VCaP (cell line): ENCODE measurements at regions not wholly inside any gene's neighbourhood (a gene's known extent, or its start where the extent isn't known, plus 50 kb on each side); places are given as distances from the start of the nearest gene placed in this dataset.
"Not testable (repeated sequence)": the region's sequence is repeated elsewhere in the genome, so short reads cannot be mapped to it uniquely, and the experiment has no call there.

Experiments
- H3K27ac ChIP-seq: fragments of 450-650 bp; 2 replicates; pipeline ENCODE4 v1.5.1; 2017
- CTCF ChIP-seq: fragments of 450-650 bp; conservative IDR thresholded peaks from 2 replicates; pipeline ENCODE4 v1.5.1; 2017; ENCODE audit warnings: mild to moderate bottlenecking, moderate library complexity

- no peak overlapping the region for H3K27ac ChIP-seq
- no peak for TF ChIP-seq CTCF
Measured at GRCh38 chr5:16304846-16305245, 125.3 kb upstream of the MARCHF11 start.

DNA sequence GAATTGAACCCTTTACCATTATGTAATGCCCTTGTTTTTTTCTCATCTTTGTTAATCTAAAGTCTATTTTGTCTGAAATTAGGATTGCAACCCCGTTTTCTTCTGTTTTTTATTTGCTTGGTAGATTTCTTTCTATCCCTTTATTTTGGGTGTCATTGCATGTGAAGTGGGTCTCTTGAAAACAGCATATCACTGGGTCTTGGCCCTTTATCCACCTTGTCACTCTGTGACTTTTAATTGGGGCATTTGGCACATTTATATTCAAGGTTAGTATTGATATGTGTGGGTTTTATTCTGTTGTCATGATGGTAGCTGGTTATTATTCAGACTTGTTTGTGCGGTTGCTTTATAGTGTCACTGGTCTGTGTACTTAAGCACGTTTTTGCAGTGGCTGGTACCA lies 117.4 kb upstream of the MARCHF11 start:
- H3K27ac ChIP-seq: no peak overlapping the region
- no peak for TF ChIP-seq CTCF

DNA sequence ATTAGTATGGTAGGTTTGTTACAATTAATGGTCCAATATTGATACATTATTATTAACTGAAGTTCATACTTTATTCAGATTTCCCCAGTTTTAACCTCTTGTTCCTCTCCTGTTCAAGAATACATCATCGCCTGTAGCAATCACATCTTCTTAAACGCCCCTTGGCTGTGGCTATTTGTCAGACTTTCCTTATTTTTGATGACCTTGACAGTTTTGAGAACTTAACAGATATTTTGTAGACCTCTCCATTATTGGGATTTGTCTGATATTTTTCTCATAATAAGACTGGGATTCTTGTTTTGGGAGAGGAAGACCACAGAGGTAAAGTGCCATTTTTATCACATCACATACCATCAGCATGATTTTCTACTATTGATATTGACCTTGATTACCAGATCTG lies 112.3 kb upstream of the MARCHF11 start:
- TF ChIP-seq CTCF: no peak

DNA sequence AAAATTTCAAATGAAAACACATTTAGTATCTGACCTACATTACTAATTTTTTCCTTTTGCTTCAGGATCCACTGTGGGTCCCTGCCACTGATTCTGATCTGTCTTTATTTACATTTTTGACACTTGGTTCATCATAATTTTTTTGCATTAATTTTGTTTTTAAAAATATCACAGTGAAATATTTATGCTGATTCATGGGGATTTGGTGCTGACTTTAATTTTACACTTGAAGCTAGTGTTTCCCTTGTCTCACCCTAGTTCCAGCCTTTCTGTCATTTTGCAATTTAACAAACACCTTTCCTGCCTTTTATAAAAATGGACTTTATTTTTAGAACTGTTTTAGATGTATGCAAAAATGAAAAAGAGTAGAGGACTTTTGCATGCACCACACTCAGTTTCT lies 111.9 kb upstream of the MARCHF11 start:
- TF ChIP-seq CTCF: no peak
- no peak overlapping the region for H3K27ac ChIP-seq

More for the DNA sequence above, 112.3 kb upstream of the MARCHF11 start:
- no peak overlapping the region for H3K27ac ChIP-seq

- H3K27ac ChIP-seq: no peak overlapping the region
- no peak for TF ChIP-seq CTCF
Measured at GRCh38 chr5:16283791-16284190, 104.2 kb upstream of the MARCHF11 start.

GRCh38 chr5:16276859-16277258 lies 97.3 kb upstream of the MARCHF11 start:
- H3K27ac ChIP-seq: not testable (repeated sequence)

DNA sequence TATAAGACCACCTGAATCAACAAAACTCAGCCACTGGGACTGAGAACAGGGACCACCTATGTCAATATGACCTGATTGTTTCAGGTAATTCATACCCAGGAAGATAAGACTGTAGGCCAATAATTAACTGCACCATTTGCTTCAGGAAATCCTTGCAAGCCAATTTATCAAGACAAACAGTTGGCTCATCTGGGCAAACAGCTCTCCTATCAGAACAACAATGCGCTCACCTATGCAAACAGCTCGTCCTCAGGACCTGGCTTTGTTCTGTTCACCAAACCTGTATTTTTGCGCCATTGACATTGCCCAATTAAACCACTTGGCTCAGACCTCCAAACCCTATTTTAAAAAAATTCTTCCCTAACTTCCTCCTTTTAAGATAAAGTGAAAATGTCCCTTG lies 92.3 kb upstream of the MARCHF11 start:
- peak overlapping the region; percentile 96 for H3K27ac ChIP-seq
- TF ChIP-seq CTCF: no peak

GRCh38 chr5:16265141-16265540 lies 85.5 kb upstream of the MARCHF11 start:
- no peak for TF ChIP-seq CTCF
- no peak overlapping the region for H3K27ac ChIP-seq
